HG03342 (cell line): ENCODE measurements at regions not wholly inside any gene's neighbourhood (a gene's known extent, or its start where the extent isn't known, plus 50 kb on each side); places are given as distances from the start of the nearest gene placed in this dataset.

Experiments used
- ATAC-seq: cut with Tn5 transposase; IDR thresholded peaks from one replicate; pipeline ENCODE4 v1.9.1; 2021; ENCODE audit warnings: mild to moderate bottlenecking, moderate library complexity; ENCODE audit not compliant: unreplicated experiment

DNA sequence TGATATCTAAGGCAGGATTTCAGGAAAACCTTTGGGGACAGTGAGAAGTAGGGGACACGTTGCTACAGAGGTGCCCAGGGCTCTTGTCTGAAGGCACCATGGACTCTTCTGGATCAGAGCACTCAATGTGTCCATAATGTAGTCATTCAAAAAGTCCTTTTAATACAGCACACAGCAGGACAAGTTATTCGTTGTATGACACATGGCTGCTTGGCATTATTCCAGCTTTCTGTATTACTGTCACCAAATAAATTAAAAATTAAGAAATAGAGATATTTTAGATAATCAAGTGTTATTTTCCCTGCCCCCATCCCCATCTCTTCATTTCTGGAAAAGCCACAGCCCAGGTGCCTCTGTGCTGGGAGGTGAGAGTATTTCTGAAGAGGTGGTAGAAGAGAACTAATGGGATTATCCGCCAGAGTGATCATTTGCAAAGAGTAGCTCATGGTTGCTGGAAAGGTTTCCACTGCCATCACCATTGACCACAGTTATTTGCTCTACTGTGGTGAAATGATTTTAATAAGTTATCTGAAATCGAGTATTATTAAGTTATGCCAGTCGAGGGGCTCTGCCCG, 83.0 kb downstream of the CXCL12 start:
- ATAC-seq, result no peak

DNA sequence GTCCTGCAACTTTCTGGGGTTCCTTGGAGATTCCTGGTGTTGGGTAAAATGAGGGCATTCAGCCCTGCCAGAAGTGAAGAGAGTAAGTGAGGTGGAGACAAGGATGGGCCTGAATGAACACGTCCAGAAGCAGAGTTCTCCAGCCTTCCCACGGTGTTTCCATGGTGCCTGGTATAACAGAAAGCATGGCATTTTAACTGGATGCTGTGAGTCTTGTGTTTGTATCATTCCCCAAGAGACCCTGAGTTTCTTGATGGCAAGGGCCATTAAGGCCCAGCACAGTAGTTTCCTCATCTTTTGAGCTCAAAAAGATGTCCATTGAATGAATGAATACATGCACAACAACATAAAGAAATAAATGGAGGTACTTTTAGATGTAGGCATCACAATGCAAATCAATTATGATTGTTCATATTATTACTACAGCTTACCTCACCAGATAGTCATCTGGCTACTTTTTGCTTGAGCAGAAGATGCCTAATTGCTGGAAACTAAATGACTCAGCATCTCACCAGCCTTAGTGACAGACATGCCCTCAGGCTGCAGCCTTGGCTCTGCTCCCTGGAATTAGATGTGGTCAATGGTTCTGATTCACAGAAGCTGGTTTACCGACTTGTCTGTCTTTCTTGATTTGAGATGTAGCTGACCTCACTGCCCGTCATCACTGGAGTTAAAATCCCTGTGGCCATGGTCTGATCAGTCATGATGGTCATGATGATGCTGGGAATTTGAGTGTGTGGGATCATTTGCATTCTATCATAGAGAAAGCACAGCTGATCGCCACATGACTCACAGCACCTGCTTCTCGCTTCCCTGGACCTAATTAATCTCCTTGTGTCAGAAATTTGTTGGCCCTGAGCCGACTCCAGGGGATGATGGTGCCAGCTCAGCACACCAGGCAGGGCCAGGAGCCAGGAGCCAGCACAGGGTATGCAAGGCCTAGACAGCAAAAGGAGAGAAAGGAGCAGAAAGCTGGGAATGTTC, 83.9 kb downstream of the CXCL12 start:
- ATAC-seq, result peak; percentile 86

DNA sequence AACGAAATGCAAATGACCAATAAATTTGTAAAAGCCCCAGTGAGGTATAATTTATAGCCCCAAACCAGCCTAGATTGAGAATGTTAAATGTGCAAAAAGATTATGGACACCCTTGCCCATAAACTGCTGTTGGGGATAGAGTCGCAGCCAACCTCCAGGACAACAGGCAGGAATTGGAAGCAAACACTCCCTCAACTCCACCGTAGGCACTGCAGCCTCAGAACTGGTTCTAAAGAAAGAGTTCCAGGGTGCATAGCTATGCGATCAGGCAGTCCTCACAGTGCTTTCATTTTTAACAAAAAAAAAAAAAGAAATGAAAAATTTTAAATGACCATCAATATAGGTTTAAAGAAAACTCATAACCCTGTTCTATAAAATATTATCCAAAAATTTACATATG, 86.2 kb downstream of the CXCL12 start:
- ATAC-seq, result no peak

DNA sequence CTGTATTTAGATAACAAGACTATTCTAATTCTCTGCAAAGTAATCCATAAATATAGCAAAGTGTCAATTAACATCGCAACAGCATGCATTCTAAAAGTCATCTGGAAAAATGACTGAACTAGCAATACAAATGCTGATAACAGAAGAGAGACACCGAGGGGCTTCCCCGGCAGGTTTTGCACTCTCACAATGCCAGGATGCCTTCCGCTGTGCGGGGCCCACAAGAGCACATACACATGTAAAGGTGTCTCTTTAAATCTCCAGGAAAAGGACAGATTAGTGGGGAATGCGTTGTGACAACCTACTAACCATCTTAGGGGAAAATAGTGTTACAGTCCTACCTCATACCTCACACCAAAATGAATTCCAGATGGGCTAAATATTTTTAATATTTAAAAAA, 86.9 kb downstream of the CXCL12 start:
- no peak for ATAC-seq

DNA sequence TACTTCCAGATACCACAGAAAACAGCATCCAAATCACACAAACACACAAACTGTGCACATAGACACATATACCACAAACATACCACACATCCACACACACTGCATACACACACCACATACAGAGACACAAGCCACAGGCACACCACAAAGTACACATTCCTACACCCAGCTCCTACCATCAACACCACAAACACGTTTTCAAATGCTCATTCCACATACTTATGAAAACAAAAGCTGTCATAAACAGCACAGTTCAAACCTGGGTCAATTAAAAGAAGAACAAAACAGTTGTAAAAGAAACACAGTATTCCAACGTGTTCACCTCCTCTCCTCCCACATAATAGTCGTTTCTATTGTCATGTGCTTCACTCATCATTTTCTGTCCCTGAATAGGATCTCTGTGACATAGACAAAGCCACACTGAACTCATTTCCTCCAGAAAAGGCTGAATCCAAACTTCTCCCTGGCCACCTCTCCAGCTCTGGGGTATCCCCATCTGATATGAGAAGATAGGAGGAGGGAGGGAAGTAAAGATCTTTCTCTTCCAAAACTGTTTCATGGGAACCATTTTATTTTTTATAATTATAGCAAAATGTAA, 89.2 kb downstream of the CXCL12 start:
- no peak for ATAC-seq

DNA sequence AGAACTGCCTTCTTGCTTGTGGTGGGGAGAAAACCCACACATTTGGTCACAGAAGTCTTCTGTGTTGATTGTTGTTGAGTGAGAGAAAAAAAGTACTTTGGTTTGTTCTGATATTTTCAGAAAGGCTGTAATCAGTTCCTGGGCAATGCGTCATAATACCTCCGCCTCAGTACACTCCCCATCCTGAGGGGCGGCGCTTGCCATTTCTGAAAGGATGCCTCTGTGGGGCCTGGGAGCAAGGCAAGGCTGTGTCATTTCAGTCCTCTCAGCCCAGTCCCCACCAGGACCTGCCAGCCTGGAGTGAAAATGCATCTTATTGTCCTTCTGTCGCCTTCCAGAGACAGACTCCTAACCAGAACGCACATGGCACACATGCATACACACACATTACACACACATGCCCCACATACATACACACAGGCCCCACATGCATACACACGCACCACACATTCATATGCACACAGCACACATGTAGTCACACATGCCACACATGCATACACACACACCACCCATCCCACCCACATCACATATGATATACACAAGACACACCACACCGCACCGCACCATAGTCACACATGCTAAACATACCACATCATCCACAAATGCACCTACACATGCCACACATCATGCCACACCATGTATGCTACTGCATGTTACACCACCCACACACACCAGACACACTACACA, 90.0 kb downstream of the CXCL12 start:
- no peak for ATAC-seq

DNA sequence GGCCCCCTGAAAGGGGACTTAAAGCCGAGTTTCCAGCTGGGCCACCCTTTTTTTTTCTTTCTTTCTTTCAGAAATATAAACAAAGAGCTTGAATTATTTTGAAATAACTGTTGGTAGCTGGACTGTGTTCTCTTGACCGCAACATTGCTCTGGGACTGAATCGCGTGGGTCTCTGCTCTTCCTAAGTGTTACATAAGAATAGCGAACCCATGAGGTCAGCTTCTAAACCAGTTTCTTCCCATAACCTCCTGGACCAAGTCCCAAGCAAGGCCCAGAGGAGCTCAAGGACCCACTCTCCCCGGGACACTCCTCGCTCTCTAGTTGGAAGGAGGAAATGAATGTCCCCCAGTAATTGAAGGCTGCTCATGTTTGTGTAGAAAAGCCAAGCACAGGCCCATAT, 91.1 kb downstream of the CXCL12 start:
- no peak for ATAC-seq

DNA sequence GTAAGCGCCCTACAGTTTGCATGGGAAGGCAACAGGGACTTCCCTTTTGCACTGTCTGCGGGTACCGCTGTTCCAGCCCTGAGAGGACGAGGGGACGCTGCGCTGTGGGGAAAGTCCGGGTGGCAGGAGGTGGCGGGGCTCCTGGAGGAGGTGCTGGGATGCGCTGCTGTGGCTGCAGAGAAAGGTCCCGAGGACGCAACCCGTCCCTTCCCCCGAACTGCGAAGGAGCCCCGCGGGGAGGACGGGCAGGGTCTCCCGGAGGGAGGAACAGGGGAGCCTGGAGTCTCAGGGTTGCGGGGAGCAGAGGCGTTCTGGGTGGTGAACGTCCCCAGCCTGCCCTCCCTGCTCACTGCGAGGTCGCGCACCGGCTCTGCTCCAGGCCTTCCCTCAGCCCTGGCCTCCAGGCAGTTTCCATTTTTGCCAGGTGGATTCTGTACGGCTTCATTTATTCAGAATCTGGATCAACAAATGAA, 91.6 kb downstream of the CXCL12 start:
- ATAC-seq, result no peak

DNA sequence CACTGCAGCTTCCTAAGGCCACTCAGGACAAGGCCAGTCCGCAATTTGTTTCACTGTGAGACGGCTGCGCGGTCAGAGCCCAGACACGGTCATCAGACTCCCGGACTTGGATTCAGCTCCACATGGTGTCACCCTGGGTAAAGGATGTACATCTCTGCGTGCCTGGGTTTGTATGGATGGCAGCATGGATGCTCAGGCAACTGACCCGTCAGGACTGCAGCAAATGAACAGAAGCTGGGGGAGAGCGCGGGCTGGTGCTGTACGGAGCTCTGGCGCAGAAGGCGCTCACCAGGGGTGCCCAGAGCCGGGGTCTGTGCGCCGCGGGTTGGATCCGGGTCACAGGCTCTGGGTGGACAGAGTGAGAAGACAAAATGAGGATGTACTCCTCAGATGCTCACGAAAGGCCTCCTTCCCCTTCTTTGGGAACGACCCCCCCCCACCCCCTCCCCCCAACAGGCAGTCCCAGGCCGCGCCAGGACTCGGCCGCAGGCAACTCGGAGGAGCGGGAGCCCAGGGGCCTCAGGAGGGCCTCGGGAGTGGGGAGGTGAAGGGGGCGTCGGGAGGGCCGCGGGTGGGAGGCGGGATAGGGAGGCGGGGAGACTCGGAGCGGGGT, 92.4 kb downstream of the CXCL12 start:
- ATAC-seq, result no peak

DNA sequence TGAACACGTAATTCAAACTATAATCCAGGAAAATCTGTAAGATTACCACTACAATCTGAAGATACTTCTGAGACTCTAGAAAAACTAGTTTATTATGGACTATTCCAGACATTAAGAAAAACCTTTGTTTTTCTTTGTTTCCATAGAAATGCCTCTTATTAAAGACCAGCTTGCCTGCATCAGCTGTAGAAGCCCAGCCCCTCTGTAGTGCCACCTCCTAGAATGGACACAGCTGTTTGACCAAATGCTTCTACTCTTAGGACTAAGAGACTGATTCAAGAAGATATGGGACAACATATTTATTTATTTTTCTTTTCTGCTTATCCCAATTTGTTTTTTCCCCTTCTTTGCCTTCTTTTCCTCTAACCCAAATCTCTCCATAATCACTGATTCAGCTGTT, 93.8 kb downstream of the CXCL12 start:
- no peak for ATAC-seq

DNA sequence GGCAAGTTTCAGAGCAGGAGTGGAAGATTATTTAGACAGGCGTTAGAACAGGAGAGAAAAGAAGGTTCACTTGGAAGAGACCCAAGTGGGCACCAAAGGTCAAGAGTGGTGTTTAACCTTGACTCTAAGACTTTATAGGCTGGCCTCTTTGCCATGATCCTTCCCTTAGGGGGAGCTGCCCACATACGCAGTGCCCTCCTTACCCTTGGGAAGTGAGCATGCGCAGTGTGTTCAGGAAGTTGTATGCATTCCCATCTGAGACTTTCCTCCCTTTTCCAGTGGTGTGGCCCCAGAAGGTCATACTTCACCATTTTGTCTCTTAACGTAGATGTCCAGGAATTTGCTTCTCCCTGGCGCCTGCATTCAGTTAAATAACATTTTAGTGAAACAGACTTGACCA, 95.8 kb downstream of the CXCL12 start:
- no peak for ATAC-seq

DNA sequence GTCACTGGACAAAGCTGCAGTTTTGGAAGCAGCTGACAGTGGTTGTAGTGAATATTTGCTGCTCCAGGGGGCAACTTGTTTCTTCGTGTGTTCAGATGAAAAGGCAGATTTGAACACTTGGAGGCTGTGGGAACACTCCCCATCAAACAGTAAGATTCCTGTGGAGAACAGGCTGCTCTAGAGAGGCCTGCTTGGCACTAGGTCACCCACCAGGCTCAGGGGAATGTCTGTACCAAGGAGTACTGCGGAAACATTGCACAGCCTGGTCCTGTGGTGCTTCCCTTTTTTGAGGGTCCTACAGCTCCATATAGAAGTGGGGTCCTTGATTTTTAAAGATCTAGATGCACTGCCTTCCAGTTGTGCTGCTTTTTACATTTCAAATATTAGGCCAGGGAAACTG, 97.5 kb downstream of the CXCL12 start:
- no peak for ATAC-seq

DNA sequence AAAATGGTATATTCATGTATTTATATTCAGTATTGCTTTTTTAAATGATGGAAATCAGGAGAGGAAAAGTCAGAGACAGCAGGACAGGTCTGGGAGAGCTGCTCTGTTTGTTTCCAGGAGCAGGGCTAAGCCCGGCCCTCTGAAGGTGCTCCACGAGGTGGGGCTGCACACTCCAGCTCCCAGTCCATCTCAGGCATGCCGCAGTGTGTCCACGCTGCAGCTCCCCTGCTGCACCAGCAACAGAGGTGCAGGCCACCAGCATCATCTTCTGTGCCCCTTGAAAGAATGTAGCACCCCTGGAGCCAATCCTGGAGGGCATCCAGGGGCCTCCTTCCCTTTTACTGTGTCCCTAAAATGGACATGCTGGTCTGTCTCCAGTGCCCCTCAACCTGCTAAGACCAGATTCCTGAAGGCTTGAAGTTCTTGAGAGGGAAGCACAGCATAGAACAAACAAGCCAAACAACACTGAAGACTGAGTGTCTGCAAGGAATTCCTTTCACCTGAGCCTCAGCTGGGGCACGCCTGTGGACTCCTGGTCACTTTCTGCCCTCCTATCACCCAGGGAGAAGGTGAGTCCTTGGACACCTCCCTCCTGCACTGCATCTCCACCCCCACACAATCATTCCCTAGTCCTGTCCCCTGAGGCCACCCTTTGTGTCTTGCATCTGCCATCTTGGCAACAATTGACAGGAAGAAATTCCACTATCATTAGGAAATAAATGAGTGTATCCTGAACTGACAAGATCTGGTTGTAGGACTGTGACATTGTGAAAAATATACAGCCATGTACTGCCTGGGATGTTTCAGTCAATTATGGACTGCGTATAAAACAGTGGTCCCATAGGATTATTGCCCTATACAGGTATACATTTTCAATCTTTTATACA, 100.5 kb downstream of the CXCL12 start:
- ATAC-seq, result no peak

DNA sequence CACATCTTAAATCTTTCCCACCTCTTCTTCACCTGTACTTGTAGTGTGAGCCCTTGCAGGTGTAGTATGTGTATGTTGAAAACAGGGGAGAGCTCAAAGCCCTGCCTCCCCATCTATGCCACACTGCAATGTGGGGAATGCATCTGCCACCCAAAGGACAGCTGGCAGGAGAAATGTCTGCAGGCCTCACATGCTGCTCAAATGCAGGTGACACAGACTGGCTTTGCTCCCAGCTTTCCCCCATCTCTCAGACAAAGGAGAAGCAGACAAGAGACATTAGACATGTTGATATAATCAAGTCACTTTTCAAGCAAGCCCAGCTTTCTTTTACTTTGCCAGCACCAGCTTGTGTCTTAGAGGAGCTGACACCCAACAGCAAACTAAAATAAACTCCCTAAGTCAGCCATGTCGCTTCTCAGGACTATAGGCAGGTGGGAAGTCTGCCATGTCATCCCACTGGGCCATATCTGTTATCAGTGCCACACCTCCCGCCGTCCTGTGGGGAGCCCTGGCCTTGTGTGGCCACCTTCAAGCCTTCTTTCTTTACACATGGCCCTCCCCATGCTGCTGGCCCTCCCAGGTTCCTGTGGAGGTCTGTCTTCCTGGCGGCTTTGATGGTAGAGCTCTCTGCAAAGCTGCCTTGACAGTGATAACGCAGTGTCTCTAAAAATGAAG, 102.1 kb downstream of the CXCL12 start:
- ATAC-seq, result no peak

DNA sequence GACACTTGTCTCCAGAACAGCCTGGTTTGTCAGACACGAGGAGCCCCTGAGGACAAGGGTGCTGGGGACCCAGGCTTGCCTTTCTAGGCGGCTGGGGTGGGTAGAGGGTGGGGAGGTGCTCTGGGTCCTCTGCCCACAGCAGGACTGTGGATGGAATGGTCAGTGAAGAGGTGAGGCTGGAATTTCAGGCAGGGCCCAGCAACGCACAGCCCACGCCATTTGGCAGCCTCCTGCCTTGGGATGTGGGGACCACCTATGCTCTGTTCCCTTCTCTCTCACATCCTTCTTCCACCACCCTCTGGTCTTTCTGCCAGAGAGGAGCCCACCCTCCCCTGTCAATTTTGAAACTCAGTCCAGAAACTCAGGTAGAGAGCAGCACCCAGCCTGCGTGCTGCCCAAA, 103.2 kb downstream of the CXCL12 start:
- ATAC-seq, result no peak

DNA sequence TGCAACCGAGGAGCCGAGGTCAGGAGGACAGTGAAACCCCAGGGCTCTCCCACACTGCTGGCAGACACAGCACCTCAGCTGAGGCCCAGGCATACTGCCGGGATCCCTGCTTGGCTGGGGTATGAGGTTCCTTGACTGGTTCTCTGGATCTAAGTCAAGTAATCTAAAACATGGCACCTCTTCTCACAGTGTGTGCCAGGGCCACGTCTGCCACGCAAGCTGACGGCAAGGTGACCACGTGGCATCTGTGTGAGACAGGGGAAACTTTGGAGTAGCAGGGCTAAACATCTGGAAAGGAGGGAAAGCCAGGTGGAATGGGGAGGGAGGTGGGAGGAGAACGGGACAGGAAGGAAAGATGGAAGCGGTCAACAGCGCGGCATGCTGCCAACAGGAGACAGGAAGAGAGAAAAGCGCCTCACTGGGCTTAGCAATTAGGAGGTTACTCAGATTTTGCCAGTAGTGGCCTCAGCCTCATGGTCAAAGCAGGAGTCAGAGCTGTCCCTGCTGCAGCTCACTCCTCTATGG, 103.7 kb downstream of the CXCL12 start:
- no peak for ATAC-seq

DNA sequence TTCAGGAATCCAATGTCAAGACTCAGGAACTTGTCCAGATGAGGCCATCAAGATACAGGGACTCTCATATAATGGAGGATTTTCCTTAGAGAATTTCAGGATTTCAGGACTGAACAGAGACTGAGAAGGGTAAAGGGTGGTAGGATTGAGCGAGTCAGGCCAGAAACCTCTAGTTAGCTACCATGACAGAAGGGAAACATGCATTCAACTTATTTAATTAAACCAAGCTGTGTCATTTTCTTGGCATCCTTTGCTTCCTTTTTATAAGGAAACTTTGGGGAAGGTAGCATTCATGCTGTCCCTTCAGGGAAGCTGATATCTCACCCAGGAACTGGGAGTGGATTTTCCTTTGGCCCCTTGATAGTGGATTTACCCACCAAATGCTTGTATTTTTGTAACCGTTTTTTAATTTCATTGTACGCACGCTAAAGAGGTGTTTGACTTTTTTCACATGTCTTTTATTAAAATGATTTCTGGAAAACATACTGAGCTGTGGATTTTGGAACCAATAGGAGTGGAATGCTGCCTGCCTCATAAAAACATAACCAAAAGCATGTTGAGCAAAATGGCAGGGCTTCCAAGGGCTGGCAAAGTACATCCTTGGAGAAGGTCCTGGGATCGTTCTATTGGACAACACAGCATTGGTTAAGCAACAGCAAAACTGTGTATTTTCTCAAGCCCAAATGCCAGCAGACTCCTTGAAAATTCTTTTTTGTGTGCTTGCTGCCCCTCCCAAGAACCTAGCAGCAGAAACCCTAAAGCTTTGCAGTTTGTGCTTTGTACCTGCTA, 104.5 kb downstream of the CXCL12 start:
- ATAC-seq, result no peak

DNA sequence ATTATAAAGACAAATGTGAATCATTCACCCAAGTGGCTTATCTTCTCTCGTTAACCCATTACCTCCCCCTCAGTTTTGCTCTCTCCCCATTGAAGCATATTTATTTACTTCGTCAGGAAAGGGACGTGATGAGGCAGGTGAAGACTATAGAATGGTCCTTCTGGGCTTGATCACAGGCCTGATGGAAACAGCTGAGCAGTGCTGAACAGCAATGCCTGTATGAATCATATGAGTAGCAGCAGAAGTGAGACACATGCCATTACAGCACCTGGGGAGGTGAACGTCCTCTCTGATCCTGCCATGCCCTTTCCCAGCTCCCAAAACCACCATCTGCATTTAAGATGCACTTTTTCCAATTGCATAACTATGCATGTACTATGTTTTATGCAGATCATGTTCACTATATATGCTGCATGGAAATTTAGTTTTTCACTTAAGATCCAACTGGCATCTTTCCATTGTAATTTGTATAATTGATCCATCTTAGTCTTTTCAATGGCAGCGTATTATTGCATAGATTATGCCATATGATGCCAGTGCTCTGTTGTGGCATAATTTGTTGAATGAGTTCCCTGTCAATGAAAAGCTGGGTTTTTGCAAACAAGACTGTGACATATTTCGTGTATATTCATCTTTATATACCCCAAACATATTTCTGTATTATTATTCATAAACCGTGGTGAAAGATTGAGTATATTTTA, 105.3 kb downstream of the CXCL12 start:
- ATAC-seq, result no peak
